ENCODE measurements at regions not wholly inside any gene's neighbourhood (a gene's known extent, or its start where the extent isn't known, plus 50 kb on each side); places are given as distances from the start of the nearest gene placed in this dataset.

GRCh38 chr21:35349376-35350080, 300.4 kb upstream of the RUNX1 start:
- Mint-ChIP-seq H3K9me3 (ENCODE audit: unreplicated experiment) (no peaks in the 10 kb centered on the region), H3K27me3 (ENCODE audit: unreplicated experiment) (peaks cover 3% of the 10 kb centered on the region), H3K36me3 (ENCODE audit: low read depth, unreplicated experiment) (no peaks in the 10 kb centered on the region), H3K4me1 (ENCODE audit: unreplicated experiment) (no peaks in the 10 kb centered on the region), H3K4me3 (ENCODE audit: unreplicated experiment) (no peak overlapping the region), H3K27ac (ENCODE audit: unreplicated experiment) (no peak overlapping the region)
- no peak for TF ChIP-seq CTCF (IDR thresholded peaks at IDR 0.05; ENCODE audit: unreplicated experiment)
- no peak for DNase-seq (ENCODE audit: low spot score)

- no peaks in the 10 kb centered on the region for H3K4me1 Mint-ChIP-seq (ENCODE audit: unreplicated experiment)
- H3K36me3 Mint-ChIP-seq (ENCODE audit: low read depth, unreplicated experiment) = no peaks in the 10 kb centered on the region
- no peak for TF ChIP-seq CTCF (IDR thresholded peaks at IDR 0.05; ENCODE audit: unreplicated experiment)
- H3K4me3 Mint-ChIP-seq (ENCODE audit: unreplicated experiment) = no peak overlapping the region
- no peak overlapping the region for H3K27ac Mint-ChIP-seq (ENCODE audit: unreplicated experiment)
- DNase-seq (ENCODE audit: low spot score) = no peak
- no peaks in the 10 kb centered on the region for H3K9me3 Mint-ChIP-seq (ENCODE audit: unreplicated experiment)
- peaks cover 3% of the 10 kb centered on the region for H3K27me3 Mint-ChIP-seq (ENCODE audit: unreplicated experiment)
These were observed 299.6 kb upstream of the RUNX1 start for GRCh38 chr21:35348686-35349085.

DNA sequence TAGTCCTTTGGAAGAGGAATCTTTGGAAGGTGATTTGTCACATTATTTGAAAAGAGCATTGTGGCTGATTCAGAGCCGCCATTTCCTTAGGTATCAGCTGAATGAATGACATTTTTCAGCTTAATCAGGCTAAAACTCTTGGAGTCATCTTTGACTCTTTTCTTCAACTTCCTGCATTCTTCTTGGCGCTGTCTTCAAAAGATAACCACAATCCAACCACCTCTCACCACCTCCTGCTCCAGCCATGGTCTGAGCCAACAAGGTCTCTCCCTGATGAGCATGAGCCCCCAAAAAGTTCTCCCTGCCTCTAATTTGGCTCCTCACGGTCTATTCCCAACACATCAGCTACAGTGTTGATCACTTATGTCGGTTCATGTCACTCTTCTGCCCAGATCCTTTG, 297.6 kb upstream of the RUNX1 start:
- H3K27ac Mint-ChIP-seq (ENCODE audit: unreplicated experiment) = no peak overlapping the region

DNA sequence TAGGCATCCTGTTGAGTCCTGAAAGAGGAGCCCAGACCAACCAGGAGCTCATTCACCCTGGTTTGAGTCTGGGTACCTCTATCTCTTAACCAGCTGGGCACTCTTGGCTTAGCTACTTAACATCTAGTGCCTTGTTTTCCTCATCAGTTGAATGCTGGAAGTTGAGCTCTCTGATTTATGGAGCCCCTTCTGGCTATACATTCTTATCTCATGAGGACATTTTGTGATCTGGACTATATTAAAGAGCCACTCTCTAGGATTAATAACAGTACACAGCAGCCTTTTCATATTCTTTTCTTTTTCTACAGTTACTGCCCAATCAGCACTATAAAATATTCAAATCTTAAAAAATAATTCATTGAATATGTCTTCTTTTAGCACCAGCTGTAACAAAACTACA, 296.9 kb upstream of the RUNX1 start:
- DNase-seq (ENCODE audit: low spot score) = no peak
- Mint-ChIP-seq H3K36me3 (ENCODE audit: low read depth, unreplicated experiment) (no peaks in the 10 kb centered on the region), H3K4me3 (ENCODE audit: unreplicated experiment) (no peak overlapping the region), H3K9me3 (ENCODE audit: unreplicated experiment) (no peaks in the 10 kb centered on the region), H3K4me1 (ENCODE audit: unreplicated experiment) (peaks cover 4% of the 10 kb centered on the region), H3K27me3 (ENCODE audit: unreplicated experiment) (peaks cover 3% of the 10 kb centered on the region), H3K27ac (ENCODE audit: unreplicated experiment) (no peak overlapping the region)
- TF ChIP-seq CTCF (IDR thresholded peaks at IDR 0.05; ENCODE audit: unreplicated experiment) = no peak

More for the DNA sequence above, 297.6 kb upstream of the RUNX1 start:
- DNase-seq (ENCODE audit: low spot score) = no peak
- TF ChIP-seq CTCF (IDR thresholded peaks at IDR 0.05; ENCODE audit: unreplicated experiment) = no peak
- H3K4me1 Mint-ChIP-seq (ENCODE audit: unreplicated experiment) = peaks cover 4% of the 10 kb centered on the region
- H3K36me3 Mint-ChIP-seq (ENCODE audit: low read depth, unreplicated experiment) = no peaks in the 10 kb centered on the region
- H3K4me3 Mint-ChIP-seq (ENCODE audit: unreplicated experiment) = no peak overlapping the region
- no peaks in the 10 kb centered on the region for H3K9me3 Mint-ChIP-seq (ENCODE audit: unreplicated experiment)
- peaks cover 3% of the 10 kb centered on the region for H3K27me3 Mint-ChIP-seq (ENCODE audit: unreplicated experiment)

GRCh38 chr21:35344582-35344981, 295.5 kb upstream of the RUNX1 start:
- H3K4me3 Mint-ChIP-seq (ENCODE audit: unreplicated experiment) = no peak overlapping the region
- no peak for DNase-seq (ENCODE audit: low spot score)
- no peak for TF ChIP-seq CTCF (IDR thresholded peaks at IDR 0.05; ENCODE audit: unreplicated experiment)
- peaks cover 3% of the 10 kb centered on the region for H3K27me3 Mint-ChIP-seq (ENCODE audit: unreplicated experiment)
- H3K4me1 Mint-ChIP-seq (ENCODE audit: unreplicated experiment) = peaks cover 4% of the 10 kb centered on the region
- H3K27ac Mint-ChIP-seq (ENCODE audit: unreplicated experiment) = no peak overlapping the region
- no peaks in the 10 kb centered on the region for H3K9me3 Mint-ChIP-seq (ENCODE audit: unreplicated experiment)
- H3K36me3 Mint-ChIP-seq (ENCODE audit: low read depth, unreplicated experiment) = no peaks in the 10 kb centered on the region

Measured in endothelial cell (in vitro differentiated cells).